Fibroblast of pulmonary artery (primary cell): ENCODE measurements at regions not wholly inside any gene's neighbourhood (a gene's known extent, or its start where the extent isn't known, plus 50 kb on each side); places are given as distances from the start of the nearest gene placed in this dataset.
"Not testable (repeated sequence)": the region's sequence is repeated elsewhere in the genome, so short reads cannot be mapped to it uniquely, and the experiment has no call there.

Source experiments
- DNase-seq: peaks from one replicate; pipeline ENCODE4 v3.0.0-alpha.2; 2010; ENCODE audit warnings: low read depth
- H3K4me3 ChIP-seq: replicated peaks from 2 replicates; pipeline ENCODE4 v1.5.1; 2011; ENCODE audit warnings: low read depth, mild to moderate bottlenecking, control low read depth, low read length, moderate library complexity
- TF ChIP-seq, protein P1 (sequence below): IDR thresholded peaks from 2 replicates; pipeline ENCODE4 v1.5.1; 2011; ENCODE audit warnings: mild to moderate bottlenecking, control low read depth, low read length, inconsistent platforms; ENCODE audit errors: missing control alignments

DNA sequence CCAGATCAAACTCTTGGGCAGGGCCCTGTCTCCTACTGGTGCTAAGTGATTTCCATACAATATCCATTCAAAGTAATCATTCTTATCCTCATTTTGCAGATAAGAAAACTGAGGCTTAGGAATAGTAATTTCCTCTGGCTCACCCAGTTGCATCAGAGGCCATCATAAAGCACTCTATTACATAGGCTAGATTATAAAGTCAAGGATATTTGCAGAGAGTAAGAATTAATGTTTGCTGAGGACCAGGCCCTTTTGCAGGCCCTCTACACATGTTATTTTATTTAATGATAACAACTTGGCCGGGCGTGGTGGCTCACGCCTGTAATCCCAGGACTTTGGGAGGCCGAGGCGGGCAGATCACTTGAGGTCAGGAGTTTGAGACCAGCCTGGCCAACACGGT lies 316.8 kb downstream of the ZNF674 start:
- no peak overlapping the region for H3K4me3 ChIP-seq
- DNase-seq = no peak
- TF ChIP-seq, protein P1, sequence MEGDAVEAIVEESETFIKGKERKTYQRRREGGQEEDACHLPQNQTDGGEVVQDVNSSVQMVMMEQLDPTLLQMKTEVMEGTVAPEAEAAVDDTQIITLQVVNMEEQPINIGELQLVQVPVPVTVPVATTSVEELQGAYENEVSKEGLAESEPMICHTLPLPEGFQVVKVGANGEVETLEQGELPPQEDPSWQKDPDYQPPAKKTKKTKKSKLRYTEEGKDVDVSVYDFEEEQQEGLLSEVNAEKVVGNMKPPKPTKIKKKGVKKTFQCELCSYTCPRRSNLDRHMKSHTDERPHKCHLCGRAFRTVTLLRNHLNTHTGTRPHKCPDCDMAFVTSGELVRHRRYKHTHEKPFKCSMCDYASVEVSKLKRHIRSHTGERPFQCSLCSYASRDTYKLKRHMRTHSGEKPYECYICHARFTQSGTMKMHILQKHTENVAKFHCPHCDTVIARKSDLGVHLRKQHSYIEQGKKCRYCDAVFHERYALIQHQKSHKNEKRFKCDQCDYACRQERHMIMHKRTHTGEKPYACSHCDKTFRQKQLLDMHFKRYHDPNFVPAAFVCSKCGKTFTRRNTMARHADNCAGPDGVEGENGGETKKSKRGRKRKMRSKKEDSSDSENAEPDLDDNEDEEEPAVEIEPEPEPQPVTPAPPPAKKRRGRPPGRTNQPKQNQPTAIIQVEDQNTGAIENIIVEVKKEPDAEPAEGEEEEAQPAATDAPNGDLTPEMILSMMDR = no peak

DNA sequence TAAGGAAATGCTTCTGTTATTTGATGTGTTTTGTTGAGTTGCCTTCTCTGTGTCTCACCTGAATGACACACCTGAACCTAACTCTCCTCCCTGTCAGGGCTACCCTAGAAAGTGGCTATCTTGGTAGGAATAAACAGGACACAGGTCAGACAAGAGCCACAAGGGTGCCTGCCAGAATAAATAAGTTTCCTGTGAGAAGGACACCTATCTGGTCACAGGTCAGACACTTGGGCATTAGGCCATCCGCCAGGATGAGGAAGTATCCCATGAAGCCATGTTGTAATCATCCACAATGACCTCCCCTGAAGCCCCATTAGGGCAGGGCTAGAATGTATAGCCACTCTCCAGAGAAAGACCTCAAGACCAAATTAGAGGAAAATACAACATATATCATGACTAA lies 318.8 kb downstream of the ZNF674 start:
- DNase-seq = no peak
- no peak overlapping the region for H3K4me3 ChIP-seq
- TF ChIP-seq, protein P1 = no peak

DNA sequence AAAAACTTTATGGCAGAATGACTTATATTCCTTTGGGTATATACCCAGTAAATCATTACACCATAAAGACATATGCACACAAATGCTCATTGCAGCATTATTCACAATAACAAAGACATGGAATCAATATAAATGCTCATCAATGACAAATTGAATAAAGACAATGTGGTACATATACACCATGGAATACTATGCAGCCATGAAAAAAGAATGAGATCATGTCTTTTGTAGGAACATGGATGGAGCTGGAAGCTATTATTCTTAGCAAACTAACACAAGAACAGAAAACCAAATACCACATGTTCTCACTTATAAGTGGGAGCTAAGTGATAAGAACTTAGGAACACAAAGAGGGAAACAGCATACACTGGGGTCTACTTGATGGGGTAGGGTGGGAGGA lies 321.7 kb downstream of the ZNF674 start:
- DNase-seq, H3K4me3 ChIP-seq: not testable (repeated sequence)

DNA sequence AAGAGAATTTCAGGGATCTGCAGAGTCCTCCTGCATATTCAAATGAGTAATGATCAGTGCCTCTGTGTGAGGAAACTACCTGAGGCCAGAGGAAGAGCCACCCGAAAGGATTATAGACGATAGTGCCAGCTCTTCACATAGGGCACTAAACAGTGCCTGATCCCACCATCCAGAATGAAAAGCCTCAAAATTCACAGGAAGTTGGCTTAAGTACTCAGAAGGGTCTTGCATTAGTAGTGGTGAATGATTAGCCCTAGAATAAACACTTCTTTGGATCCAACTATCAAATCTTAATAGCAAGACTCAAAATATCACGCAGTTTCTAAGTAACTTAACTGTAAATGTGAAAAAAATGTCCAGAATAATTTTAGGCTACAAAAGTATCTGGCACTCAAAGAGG lies 324.4 kb downstream of the ZNF674 start:
- DNase-seq = no peak
- H3K4me3 ChIP-seq = no peak overlapping the region
- TF ChIP-seq, protein P1 = no peak

DNA sequence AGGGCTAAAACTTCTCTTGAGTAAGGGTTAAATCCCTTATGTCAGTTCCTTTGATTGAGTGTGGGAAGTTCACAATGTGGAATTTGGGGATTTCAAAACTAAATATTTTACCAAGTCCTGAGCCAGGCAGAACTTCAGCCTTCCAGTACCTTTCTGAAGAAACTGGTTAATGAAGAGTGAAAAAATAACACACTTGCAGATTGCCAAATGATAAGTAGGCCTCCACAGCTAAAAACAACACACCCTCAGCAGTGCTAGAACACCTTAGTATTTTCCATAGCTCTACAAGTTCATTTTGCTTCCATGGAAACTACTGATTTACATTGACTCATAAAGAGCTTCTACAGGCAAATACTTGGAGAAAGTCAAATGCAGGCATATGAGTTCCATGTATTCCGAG lies 326.8 kb downstream of the ZNF674 start:
- no peak overlapping the region for H3K4me3 ChIP-seq
- no peak for DNase-seq
- TF ChIP-seq, protein P1 = no peak

DNA sequence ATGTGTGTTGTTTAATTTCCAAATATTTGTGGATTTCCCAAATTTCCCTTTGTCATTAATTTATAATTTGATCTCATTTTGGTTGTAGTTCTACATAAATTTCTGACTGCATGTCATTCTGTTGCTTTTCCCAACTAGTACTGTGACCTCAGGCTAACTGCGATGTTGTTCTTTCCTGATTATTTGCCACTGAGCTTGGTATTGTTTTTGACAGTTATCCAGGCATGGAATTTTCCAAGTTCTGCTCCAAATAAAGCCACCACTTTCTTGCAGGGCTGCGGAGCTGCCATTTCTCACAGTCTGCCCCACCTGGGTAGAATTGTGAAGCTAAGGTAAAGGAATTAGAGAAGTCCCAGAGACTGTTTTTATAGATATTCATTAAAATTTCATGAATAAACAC lies 328.8 kb downstream of the ZNF674 start:
- DNase-seq = no peak
- no peak overlapping the region for H3K4me3 ChIP-seq
- TF ChIP-seq, protein P1 = no peak

DNA sequence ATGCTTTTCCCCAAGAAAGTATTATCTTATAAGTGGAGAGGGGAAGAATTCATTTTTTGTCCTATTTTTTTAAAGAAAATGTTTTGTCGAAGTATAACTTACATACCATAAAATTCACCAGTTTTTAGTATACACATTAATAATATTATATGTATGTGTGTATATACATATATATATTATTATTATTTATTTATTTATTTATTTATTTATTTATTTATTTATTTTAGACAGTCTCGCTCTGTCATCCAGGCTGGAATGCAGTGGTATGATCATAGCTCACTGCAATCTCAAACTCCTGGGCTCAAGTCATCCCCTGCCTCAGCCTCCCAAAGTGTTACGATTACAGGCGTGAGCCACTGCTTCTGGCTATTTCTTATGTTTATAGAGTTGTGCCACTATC lies 334.1 kb downstream of the ZNF674 start:
- DNase-seq = no peak
- H3K4me3 ChIP-seq = no peak overlapping the region
- TF ChIP-seq, protein P1 = no peak

DNA sequence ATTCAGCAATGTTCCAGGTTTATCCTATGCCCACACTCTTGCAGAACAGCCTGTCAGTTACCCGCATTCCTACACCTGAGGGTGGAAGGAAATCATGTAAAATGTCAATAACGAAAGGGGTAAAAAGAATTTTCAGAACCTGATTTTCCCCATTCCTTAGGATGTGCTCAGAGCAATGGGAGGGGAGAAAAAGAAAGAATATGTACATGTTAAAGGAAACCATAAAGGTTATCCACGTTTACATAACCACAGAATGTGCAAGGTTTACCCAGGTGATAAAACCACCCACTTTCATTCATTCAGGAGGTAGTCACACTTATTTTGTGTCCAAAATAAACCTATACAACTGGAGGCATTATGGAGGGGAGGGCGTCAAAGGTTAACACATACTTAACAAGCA lies 335.5 kb downstream of the ZNF674 start:
- no peak overlapping the region for H3K4me3 ChIP-seq
- DNase-seq = no peak
- TF ChIP-seq, protein P1 = no peak
